ENCODE measurements at regions not wholly inside any gene's neighbourhood (a gene's known extent, or its start where the extent isn't known, plus 50 kb on each side); places are given as distances from the start of the nearest gene placed in this dataset.

- TF ChIP-seq TAF1 (IDR thresholded peaks at IDR 0.05; ENCODE audit: borderline replicate concordance, insufficient read depth, low read length), result no peak
- TF ChIP-seq REST (IDR thresholded peaks at IDR 0.05; ENCODE audit: insufficient read depth in 1 of 2, low read depth in 2 of 2, low read length in 2 of 2), result no peak
- TF ChIP-seq POLR2AphosphoS5 (IDR thresholded peaks at IDR 0.05; ENCODE audit: low read depth, low read length), result no peak
- TF ChIP-seq SIN3A (IDR thresholded peaks at IDR 0.05; ENCODE audit: borderline replicate concordance, insufficient read depth, low read length), result no peak
These were observed 955.5 kb upstream of the CHORDC1 start for GRCh38 chr11:91178366-91178765.
